ENCODE measurements at regions not wholly inside any gene's neighbourhood (a gene's known extent, or its start where the extent isn't known, plus 50 kb on each side); places are given as distances from the start of the nearest gene placed in this dataset.
"Not testable (repeated sequence)": the region's sequence is repeated elsewhere in the genome, so short reads cannot be mapped to it uniquely, and the experiment has no call there.

GRCh38 chr12:13391375-13391774, 194.8 kb downstream of the EMP1 start:
- DNase-seq (ENCODE audit: low read depth, low spot score); H3K36me3 ChIP-seq (ENCODE audit: control insufficient read depth in 2 of 2, insufficient read depth in 2 of 2, low read length in 1 of 2); H4K20me1 ChIP-seq (ENCODE audit: control insufficient read depth, insufficient read depth); RAD21 ChIA-PET (ENCODE audit: unreplicated experiment); CTCF ChIA-PET; in situ Hi-C loops (cut with MboI); FAIRE-seq; H2AFZ ChIP-seq (ENCODE audit: control insufficient read depth, low read depth, low read length); intact Hi-C loops (cut with micrococcal nuclease; ENCODE audit: unreplicated experiment); SMC1A ChIA-PET (ENCODE audit: uncharacterized antibody, unreplicated experiment); H3K9ac ChIP-seq (ENCODE audit: control insufficient read depth, insufficient read depth, low read length); POLR2A ChIA-PET; BruUV-seq (replicated peaks); H3K9me3 ChIP-seq (replicated peaks; ENCODE audit: control insufficient read depth, insufficient read depth, low read length); H3K27me3 ChIP-seq (replicated peaks in 1 of 2; ENCODE audit: control insufficient read depth in 2 of 2, insufficient read depth in 2 of 2, low read length in 1 of 2); H3K27ac ChIP-seq (ENCODE audit: control insufficient read depth, insufficient read depth); ATAC-seq; H3K4me3 ChIP-seq; H3K4me1 ChIP-seq (ENCODE audit: control insufficient read depth, insufficient read depth, low read length); H3K4me2 ChIP-seq (ENCODE audit: control insufficient read depth, insufficient read depth); H3K79me2 ChIP-seq (ENCODE audit: control insufficient read depth, insufficient read depth, low read length): not testable (repeated sequence)
- WGBS (ENCODE audit: insufficient coverage, insufficient replicate concordance, low lambda C conversion rate, missing lambda C conversion rate): 0% methylated on average over 1 of the region's 2 CpGs

GRCh38 chr12:13390918-13391317, 194.4 kb downstream of the EMP1 start:
- DNase-seq (ENCODE audit: low read depth, low spot score): no peak
- in situ Hi-C loops (cut with MboI) (no loop called here), intact Hi-C loops (cut with micrococcal nuclease; ENCODE audit: unreplicated experiment) (no loop called here)
- POLR2A ChIA-PET: no interaction called here
- FAIRE-seq: no peak
- no peaks in the 10 kb centered on the region for H3K79me2 ChIP-seq (ENCODE audit: control insufficient read depth, insufficient read depth, low read length)
- SMC1A ChIA-PET (ENCODE audit: uncharacterized antibody, unreplicated experiment): no interaction called here
- H3K27me3 ChIP-seq (replicated peaks in 1 of 2; ENCODE audit: control insufficient read depth in 2 of 2, insufficient read depth in 2 of 2, low read length in 1 of 2): no peaks in the 10 kb centered on the region
- H3K4me1 ChIP-seq (ENCODE audit: control insufficient read depth, insufficient read depth, low read length): no peaks in the 10 kb centered on the region
- no peak overlapping the region for H3K27ac ChIP-seq (ENCODE audit: control insufficient read depth, insufficient read depth)
- ATAC-seq: no peak
- CTCF ChIA-PET: no interaction called here
- H3K4me3 ChIP-seq: no peak overlapping the region
- no peak overlapping the region for H3K4me2 ChIP-seq (ENCODE audit: control insufficient read depth, insufficient read depth)
- TF ChIP-seq KDM1A (IDR thresholded peaks at IDR 0.05; ENCODE audit: borderline replicate concordance): no peak
- TF ChIP-seq CEBPB (IDR thresholded peaks at IDR 0.05; ENCODE audit: borderline replicate concordance in 1 of 2, low read depth in 2 of 2, low read length in 2 of 2): no peak
- no peak for TF ChIP-seq DPF2 (IDR thresholded peaks at IDR 0.05)
- TF ChIP-seq CTCF (IDR thresholded peaks at IDR 0.05 in 2 of 3, conservative IDR thresholded peaks at IDR 0.05 in 1 of 3; ENCODE audit: control insufficient read depth in 2 of 3, extremely low read depth in 1 of 3, insufficient read depth in 1 of 3, low read depth in 3 of 3, low read length in 3 of 3): no peak
- no peak for TF ChIP-seq IRF4 (IDR thresholded peaks at IDR 0.05; ENCODE audit: low read depth, low read length)
- no peak for TF ChIP-seq ASH2L (IDR thresholded peaks at IDR 0.05; ENCODE audit: borderline replicate concordance, low read depth)
- no peak for TF ChIP-seq ATF3 (IDR thresholded peaks at IDR 0.05; ENCODE audit: borderline replicate concordance, extremely low read depth, low read depth, low read length)
- TF ChIP-seq CHD1 (IDR thresholded peaks at IDR 0.05; ENCODE audit: low read depth, low read length): no peak
- no peak for TF ChIP-seq SKIL (IDR thresholded peaks at IDR 0.05; ENCODE audit: low read depth, poor library complexity, severe bottlenecking)
- TF ChIP-seq ZBTB4 (CRISPR knock-in tag; IDR thresholded peaks at IDR 0.05): no peak
- RAD21 ChIA-PET (ENCODE audit: unreplicated experiment): no interaction called here
- H3K9me3 ChIP-seq (replicated peaks; ENCODE audit: control insufficient read depth, insufficient read depth, low read length): no peaks in the 10 kb centered on the region
- WGBS (ENCODE audit: insufficient coverage, insufficient replicate concordance, low lambda C conversion rate, missing lambda C conversion rate): 64% methylated on average over 7 of the region's 7 CpGs
- H4K20me1 ChIP-seq (ENCODE audit: control insufficient read depth, insufficient read depth): no peaks in the 10 kb centered on the region
- BruUV-seq (replicated peaks): no TSS peak
- H3K36me3 ChIP-seq (ENCODE audit: control insufficient read depth in 2 of 2, insufficient read depth in 2 of 2, low read length in 1 of 2): no peaks in the 10 kb centered on the region
- H2AFZ ChIP-seq (ENCODE audit: control insufficient read depth, low read depth, low read length): no peak overlapping the region
- no peak overlapping the region for H3K9ac ChIP-seq (ENCODE audit: control insufficient read depth, insufficient read depth, low read length)

Data from GM12878 (cell line).